GM06990 (cell line): ENCODE measurements at regions not wholly inside any gene's neighbourhood (a gene's known extent, or its start where the extent isn't known, plus 50 kb on each side); places are given as distances from the start of the nearest gene placed in this dataset.
A peak's percentile ranks its signal among the peaks of the same experiment; 100 is the strongest.

Experiments used
- DNase-seq: peaks from one replicate; pipeline ENCODE4 v3.0.0-alpha.2; 2011; ENCODE audit not compliant: insufficient read length; ENCODE audit errors: extremely low read depth
- H3K27me3 ChIP-seq: replicated peaks from 2 replicates; pipeline ENCODE4 v1.6.0; 2011; ENCODE audit warnings: low read length; ENCODE audit not compliant: control insufficient read depth, insufficient read depth
- H3K36me3 ChIP-seq: 2 replicates; pipeline ENCODE4 v1.5.1; 2011; ENCODE audit warnings: low read length; ENCODE audit not compliant: control insufficient read depth, insufficient read depth
- H3K4me3 ChIP-seq: replicated peaks from 2 replicates; pipeline ENCODE4 v1.5.1; 2011; ENCODE audit warnings: low read depth, mild to moderate bottlenecking, control low read depth, low read length
- TF ChIP-seq, protein P1 (sequence below): IDR thresholded peaks from 2 replicates; pipeline ENCODE4 v1.5.1; 2011; ENCODE audit warnings: low read length, control low read depth, mild to moderate bottlenecking, inconsistent platforms; ENCODE audit not compliant: insufficient read depth, poor library complexity, severe bottlenecking

DNA sequence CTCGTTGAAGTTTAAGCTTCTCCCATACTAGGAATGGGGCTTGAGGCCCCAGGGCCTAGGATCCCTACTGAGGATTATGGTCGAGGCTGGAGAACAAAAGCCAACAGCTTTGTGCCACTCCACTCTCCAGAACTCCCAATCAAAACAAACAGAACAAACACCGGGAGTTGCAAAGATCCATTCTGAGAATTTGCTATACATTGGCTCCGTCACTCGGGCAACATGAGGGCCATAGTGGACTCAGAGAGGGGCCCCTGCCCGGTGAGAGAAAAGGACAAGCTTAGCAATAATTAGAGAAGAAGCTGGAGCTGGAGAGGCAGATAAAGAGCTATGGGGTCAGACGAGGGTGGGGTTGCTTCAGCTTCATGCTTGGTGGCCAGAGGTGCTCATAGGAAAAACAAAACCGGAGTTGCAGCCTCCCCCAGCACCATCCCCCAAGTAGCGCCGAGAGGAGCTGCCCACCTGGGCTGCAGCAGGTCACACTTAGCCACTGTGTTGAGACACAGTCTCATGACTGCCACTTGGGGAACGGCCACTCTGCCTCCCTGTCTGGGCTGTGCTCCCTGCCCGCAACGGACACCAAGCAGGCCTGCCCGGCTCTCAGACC, 142.3 kb upstream of the HAAO start:
- no peak for DNase-seq
- TF ChIP-seq, protein P1, sequence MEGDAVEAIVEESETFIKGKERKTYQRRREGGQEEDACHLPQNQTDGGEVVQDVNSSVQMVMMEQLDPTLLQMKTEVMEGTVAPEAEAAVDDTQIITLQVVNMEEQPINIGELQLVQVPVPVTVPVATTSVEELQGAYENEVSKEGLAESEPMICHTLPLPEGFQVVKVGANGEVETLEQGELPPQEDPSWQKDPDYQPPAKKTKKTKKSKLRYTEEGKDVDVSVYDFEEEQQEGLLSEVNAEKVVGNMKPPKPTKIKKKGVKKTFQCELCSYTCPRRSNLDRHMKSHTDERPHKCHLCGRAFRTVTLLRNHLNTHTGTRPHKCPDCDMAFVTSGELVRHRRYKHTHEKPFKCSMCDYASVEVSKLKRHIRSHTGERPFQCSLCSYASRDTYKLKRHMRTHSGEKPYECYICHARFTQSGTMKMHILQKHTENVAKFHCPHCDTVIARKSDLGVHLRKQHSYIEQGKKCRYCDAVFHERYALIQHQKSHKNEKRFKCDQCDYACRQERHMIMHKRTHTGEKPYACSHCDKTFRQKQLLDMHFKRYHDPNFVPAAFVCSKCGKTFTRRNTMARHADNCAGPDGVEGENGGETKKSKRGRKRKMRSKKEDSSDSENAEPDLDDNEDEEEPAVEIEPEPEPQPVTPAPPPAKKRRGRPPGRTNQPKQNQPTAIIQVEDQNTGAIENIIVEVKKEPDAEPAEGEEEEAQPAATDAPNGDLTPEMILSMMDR: no peak
- no peak overlapping the region for H3K4me3 ChIP-seq
- no peaks in the 10 kb centered on the region; the same call in none of the 2 replicates for H3K27me3 ChIP-seq
- H3K36me3 ChIP-seq: no peaks in the 10 kb centered on the region

DNA sequence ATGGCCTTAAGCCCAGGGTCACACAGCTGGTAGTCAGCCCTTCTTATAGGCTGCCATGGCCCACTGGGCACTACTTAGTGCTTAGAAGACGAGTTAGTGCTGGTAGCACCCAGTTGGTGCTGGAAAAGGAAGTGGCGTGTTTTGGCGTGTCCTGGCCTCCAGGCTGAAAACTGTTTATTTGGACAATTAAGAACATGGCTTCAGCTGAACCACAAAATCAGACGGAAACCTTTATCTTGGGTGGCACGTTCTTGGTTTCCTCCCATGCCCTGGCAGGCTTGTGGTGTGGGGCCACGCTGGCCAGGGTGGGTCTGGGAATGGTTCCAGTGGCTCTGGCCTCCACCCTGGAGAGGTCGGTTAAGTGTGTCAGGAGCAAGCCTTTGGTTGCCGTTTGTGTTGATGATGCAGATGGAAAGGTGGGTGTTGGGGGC, 141.5 kb upstream of the HAAO start:
- Histone ChIP-seq H3K4me3 (no peak overlapping the region), H3K27me3 (no peaks in the 10 kb centered on the region; the same call in 1 of the 2 replicates), H3K36me3 (no peaks in the 10 kb centered on the region)
- no peak for DNase-seq
- TF ChIP-seq, protein P1: no peak

DNA sequence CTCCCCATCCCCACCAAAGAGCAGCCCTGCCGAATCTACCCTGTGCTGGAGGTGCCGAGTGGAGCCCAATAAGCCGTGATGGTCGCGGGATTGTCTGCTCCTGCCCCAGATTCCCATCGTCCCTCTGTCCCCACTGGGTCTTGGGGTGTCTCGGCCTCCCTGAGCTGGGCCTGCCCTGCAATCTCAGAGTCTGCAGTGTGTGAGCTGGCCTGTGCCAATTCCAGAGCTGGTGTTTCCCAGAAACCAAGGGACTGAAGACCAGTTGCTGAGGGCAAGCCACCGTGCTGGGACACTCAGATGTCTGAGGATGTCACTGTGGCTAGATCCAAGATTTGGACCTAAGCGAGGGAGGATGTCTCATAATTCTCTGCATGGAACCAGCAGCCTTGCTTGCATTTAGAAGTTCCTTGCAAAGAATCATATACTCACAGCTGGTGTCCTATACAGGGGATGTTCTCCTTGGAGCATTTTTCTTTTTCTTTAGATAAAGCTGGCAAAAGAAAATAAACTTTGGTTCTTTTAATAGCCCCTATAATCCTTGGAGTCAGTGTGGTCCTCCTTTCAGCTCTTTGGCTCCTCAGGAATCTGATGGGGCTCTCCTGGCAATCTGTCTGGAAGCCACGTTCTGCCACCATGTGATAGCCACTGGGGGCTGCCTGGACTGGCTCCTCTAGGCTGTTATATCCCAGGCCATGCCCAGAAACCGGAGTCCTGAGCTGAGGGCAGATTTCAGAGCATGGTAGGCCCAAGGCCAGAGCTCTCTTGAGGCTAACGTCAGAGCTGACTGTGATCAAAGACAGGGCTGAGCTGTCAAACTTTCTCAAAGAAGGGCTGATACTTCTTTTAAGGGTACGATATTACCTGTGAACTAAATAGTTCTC, 140.1 kb upstream of the HAAO start:
- no peak for DNase-seq
- Histone ChIP-seq H3K27me3 (no peaks in the 10 kb centered on the region; the same call in 1 of the 2 replicates), H3K4me3 (no peak overlapping the region), H3K36me3 (no peaks in the 10 kb centered on the region)
- TF ChIP-seq, protein P1: no peak

DNA sequence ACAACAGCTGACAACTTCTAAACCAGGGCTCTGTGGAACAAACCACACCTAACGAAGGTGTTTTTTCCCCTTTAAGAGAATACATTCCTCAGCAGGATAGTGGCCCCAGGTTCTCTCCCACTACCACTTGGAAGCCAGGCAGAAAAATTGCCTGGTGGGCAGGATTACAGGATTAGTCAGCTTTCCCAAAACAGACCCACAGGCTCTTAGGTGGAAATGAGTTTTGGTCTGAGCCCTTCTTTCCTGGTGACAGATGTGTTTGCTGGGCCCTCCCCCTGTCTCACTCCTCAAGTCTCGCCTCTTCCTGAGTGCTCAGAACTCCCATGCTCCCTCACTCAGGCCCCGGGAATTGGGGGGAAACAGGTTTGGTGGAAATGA, 139.4 kb upstream of the HAAO start:
- no peaks in the 10 kb centered on the region for H3K36me3 ChIP-seq
- no peak for DNase-seq
- no peak overlapping the region for H3K4me3 ChIP-seq
- no peaks in the 10 kb centered on the region; the same call in 1 of the 2 replicates for H3K27me3 ChIP-seq
- TF ChIP-seq, protein P1: no peak

DNA sequence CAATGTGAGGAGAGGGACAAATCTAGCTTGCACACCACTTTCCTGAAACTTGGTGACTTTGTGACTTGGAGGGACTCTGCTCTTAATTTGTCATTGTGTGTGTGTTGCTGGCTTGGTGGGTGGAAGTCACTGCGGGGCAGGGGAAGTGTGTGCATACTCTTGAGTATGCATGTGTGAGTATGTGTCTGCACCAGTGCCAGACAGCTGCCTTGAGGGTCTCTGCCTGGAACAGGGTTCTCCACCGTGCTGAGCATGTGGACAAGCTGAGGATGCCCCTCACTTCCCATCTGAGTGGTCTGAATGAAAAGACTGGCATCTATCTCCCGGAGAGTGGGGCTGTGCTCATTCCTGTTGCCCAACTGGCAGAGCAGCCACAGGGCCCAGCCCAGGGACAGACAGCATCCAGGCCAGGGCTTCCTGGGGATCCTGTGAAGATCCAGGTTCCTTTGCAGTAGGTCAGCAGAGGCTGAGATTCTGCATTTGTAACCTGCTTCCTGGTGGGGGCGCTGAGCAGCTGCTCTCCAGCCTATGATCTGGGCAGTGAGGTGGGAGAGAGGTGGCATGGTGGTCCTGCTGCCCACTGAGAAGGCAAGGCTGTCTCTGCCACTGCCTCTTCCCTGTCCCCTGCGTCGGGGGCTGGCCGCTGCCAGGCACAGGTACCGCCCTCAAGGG, 138.9 kb upstream of the HAAO start:
- no peaks in the 10 kb centered on the region for H3K27me3 ChIP-seq
- no peak overlapping the region for H3K4me3 ChIP-seq
- H3K36me3 ChIP-seq: no peaks in the 10 kb centered on the region
- TF ChIP-seq, protein P1: peak; percentile 33
- no peak for DNase-seq
